Right ventricle myocardium superior (tissue), 1 donor: ENCODE measurements at regions not wholly inside any gene's neighbourhood (a gene's known extent, or its start where the extent isn't known, plus 50 kb on each side); places are given as distances from the start of the nearest gene placed in this dataset.
A peak's percentile ranks its signal among the peaks of the same experiment; 100 is the strongest.

Source experiments
- ATAC-seq: fragments of 200-7000 bp; cut with Tn5 transposase; one replicate; pipeline ENCODE4 v1.9.1; 2020; ENCODE audit warnings: mild to moderate bottlenecking; ENCODE audit not compliant: poor library complexity
- DNase-seq: peaks from one replicate; pipeline ENCODE4 v3.0.0-alpha.2; 2020
- intact Hi-C: fragments of 100-400 bp; cut with DNase I; formaldehyde crosslinking; loops from one replicate; pipeline ENCODE4 v1.11.2; 2022
- donor health status: DM: no; HTN: yes; CAD: no; lungs with severe emphysema.

- ATAC-seq = no peak
- intact Hi-C loops = no loop called here
- no peak for DNase-seq
Observed at GRCh38 chr5:96074460-96074859, 112.8 kb upstream of the ELL2 start.

GRCh38 chr5:96072791-96073165 lies 111.1 kb upstream of the ELL2 start:
- ATAC-seq (no peak), DNase-seq (no peak)
- intact Hi-C loops = no loop called here

DNA sequence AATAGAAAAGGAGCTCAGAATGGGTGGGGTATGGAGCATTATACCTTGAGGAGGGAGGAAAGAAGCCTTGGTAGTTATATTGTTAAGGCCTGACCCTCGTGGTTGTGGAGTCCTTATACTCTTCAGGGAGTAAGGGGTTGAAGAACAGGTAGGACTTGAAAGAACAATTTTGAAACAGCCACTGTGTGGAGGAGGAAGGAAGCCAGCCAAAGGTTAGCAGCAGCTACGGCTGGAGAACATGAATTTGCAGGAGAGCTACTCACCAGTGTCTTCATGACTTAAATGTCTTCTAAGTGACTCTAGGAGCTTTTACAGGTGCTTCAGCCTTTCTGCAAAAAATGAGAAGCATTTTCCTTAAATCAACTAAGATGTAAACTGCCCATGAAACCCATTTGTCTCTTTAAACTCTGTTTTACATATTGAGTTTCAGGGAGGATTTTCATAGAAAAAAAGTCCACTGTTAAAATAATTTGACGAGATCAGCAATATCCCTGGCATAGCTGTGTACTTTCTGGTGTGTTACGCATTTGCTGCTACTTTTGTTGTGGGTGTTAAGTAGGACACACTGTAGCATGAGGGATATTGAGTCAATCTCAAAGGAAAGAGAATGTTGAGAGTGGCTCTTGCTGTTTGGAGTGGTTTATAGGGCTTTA lies 110.6 kb upstream of the ELL2 start:
- ATAC-seq = no peak
- intact Hi-C loops = no loop called here
- DNase-seq = no peak

GRCh38 chr5:96070622-96071225 lies 109.1 kb upstream of the ELL2 start:
- no peak for DNase-seq
- ATAC-seq = no peak
- intact Hi-C loops = no loop called here

GRCh38 chr5:96067894-96068614 lies 106.4 kb upstream of the ELL2 start:
- ATAC-seq (no peak), DNase-seq (no peak)
- intact Hi-C loops = no loop called here

GRCh38 chr5:96067251-96067650 lies 105.6 kb upstream of the ELL2 start:
- DNase-seq (no peak), ATAC-seq (no peak)
- intact Hi-C loops = no loop called here

- DNase-seq (no peak), ATAC-seq (no peak)
- intact Hi-C loops = no loop called here
Observed at GRCh38 chr5:96066386-96066719, 104.7 kb upstream of the ELL2 start.

GRCh38 chr5:96065685-96066385 lies 104.2 kb upstream of the ELL2 start:
- intact Hi-C loops = no loop called here
- ATAC-seq (no peak), DNase-seq (no peak)

- no peak for ATAC-seq
- intact Hi-C loops = no loop called here
- DNase-seq = no peak
Observed at GRCh38 chr5:96064877-96065276, 103.2 kb upstream of the ELL2 start.

DNA sequence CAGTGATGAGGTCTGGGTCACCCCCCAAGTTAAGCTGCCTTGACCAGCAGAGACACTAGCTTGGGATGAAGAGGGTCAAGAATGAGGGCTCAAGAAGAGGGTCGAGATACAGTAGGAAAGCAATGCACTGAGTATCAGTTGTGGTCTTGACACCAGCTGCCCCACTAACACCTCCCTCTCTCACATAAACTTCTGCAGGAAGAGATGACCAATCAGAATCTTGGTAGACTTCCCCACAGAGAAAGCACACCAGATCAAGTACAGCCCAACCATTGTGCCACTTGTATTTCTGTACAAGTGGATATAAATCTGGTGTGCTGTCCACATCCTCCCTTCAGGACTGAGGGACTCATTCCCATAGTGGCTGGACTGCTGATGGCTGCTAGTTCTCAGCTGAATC lies 101.2 kb upstream of the ELL2 start:
- ATAC-seq (no peak), DNase-seq (no peak)
- intact Hi-C loops = no loop called here

DNA sequence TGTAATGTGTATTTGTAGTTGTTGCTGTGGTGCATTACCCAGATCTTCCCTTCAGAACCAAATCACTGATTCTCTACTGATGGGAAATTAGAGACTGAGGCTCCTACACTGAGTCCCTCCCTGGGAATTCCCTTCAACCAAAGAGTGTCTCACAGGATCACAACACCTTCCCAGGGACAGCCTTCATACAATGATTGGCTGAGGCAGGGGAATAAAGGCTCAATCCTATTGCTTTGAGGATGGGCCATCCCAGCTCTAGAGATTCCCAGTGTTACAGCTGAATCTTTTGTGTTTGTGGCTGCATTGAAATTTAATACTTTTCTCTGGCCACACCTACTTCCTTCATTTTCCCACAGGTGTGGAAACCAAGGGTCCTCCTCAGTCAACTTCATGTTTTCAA lies 96.4 kb upstream of the ELL2 start:
- ATAC-seq (no peak), DNase-seq (no peak)
- intact Hi-C loops = no loop called here

DNA sequence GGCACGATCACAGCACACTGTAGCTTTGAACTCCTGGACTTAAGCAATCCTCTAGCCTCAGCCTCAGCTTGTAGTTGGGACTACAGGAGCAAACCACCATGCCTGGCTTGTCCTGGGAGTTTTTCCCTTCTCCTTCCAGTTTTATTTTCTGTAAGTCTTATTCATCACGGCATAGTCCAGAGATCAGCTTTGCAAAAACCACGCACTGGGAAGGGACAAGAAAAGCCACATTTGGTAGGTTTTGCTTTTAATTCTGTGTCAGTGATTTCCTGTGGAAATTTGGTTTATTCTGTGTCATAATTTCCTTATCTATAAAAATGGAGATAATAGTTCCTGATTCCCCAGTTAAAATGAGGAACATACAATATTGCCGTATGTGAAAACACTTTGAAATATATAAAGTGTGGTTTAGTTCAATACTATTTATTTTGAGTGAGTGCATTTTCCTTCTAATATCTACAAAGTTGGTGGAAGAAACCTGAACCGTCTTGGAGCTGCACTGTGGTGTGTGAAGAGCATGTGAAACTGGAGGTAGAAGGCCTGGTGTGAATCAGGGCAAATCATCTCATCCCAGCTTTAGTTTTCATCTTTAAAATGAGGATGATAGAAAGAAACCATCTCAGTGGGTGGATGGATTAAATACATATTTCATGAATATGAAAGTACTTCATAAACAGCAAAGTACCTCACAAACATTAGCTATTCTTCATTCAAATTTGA lies 92.8 kb upstream of the ELL2 start:
- intact Hi-C loops = no loop called here
- DNase-seq (no peak), ATAC-seq (no peak)

DNA sequence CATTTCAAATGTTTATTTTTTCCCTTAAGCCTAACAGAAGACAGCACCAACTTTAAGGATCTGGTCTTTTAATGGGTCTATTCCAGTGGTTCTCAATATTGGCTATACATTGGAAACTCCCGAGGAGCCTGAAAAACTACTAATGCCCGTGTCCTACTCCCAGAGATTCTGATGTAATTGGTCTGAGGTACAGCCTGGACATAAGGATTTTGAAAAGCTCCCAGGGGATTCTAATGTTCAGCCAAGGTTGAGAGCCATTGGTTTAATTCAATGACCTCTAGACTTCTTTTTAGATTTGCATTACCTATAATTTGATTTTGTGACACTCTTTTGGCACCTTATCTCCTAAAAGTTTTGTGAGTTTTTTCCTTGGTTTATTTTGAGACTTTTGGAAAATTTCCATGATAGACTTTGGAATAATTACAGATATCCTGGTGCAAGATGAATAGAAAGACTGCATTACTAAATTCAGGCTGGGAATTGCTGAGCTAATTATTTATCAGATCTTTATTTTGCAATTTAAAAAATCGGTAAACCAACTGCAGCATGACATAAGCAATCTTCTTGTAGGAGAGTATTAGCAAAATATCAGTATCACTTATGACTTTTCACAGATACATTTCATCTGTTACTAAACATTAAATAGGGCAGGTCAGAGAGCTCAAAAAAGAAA lies 91.5 kb upstream of the ELL2 start:
- intact Hi-C loops = no loop called here
- ATAC-seq (no peak), DNase-seq (no peak)

DNA sequence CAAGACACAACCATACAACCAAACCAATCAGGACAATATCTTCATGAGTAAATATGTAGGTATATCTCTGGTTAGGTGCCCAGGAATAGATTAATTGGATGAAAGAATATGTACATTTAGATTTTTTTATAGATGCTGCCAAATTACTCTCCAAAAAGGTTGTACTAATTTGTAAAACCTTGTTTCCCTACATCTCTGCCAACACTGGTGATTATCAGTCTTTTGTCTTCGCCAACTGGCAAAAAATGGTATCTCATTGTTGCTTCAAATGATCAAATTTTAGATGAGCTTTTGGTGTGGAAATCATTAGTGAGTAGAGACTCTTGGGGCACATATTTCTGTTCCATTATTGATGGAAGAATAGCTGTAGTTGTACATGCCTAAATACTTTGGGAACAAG lies 90.7 kb upstream of the ELL2 start:
- intact Hi-C loops = no loop called here
- ATAC-seq = no peak
- DNase-seq = no peak

- ATAC-seq (no peak), DNase-seq (no peak)
- intact Hi-C loops = no loop called here
Observed at GRCh38 chr5:96051401-96051830, 89.8 kb upstream of the ELL2 start.

GRCh38 chr5:96050273-96050880 lies 88.7 kb upstream of the ELL2 start:
- DNase-seq = no peak
- intact Hi-C loops = no loop called here
- no peak for ATAC-seq

GRCh38 chr5:96049398-96050272 lies 88.0 kb upstream of the ELL2 start:
- intact Hi-C loops = no loop called here
- ATAC-seq (peak; percentile 29), DNase-seq (no peak)
